Activated B cell treated with CpG ODN at 0.5 μM for 24 hours (primary cell): ENCODE measurements at regions not wholly inside any gene's neighbourhood (a gene's known extent, or its start where the extent isn't known, plus 50 kb on each side); places are given as distances from the start of the nearest gene placed in this dataset.

Experiments
- ATAC-seq: fragments of 200-7000 bp; cut with Tn5 transposase; one replicate; pipeline ENCODE4 v1.10.0; 2021; ENCODE audit warnings: low read depth, mild to moderate bottlenecking, moderate library complexity
- CTCF ChIA-PET: fragments of 350-600 bp; sonication (Branson Sonifier 250); formaldehyde crosslinking; loops from one replicate; lab custom pipeline; 2021; ENCODE audit warnings: antibody characterized with exemption; lab: Charles Lee
- POLR2A ChIA-PET: fragments of 350-600 bp; sonication (Branson Sonifier 250); formaldehyde crosslinking; loops from one replicate; lab custom pipeline; 2021; ENCODE audit warnings: antibody characterized with exemption; lab: Charles Lee
- DNase-seq: peaks from one replicate; pipeline ENCODE4 v3.0.0; 2022
- H3K27ac Mint-ChIP-seq: one replicate; pipeline ENCODE4 v1.8.0; 2020; ENCODE audit warnings: mixed read lengths
- H3K27me3 Mint-ChIP-seq: one replicate; pipeline ENCODE4 v1.8.0; 2021; ENCODE audit warnings: mixed read lengths
- H3K36me3 Mint-ChIP-seq: one replicate; pipeline ENCODE4 v1.8.0; 2021; ENCODE audit warnings: low read depth, mixed read lengths
- H3K4me1 Mint-ChIP-seq: one replicate; pipeline ENCODE4 v1.8.0; 2021; ENCODE audit warnings: mixed read lengths
- H3K4me3 Mint-ChIP-seq: one replicate; pipeline ENCODE4 v1.8.0; 2020; ENCODE audit warnings: mild to moderate bottlenecking, mixed read lengths
- H3K9me3 Mint-ChIP-seq: one replicate; pipeline ENCODE4 v1.8.0; 2020; ENCODE audit warnings: mixed read lengths
- CTCF ChIP-seq: fragments of 200-600 bp; IDR thresholded peaks from one replicate; pipeline ENCODE4 v1.8.0; 2022; ENCODE audit warnings: antibody characterized with exemption, mild to moderate bottlenecking
- intact Hi-C: fragments of 100-400 bp; cut with micrococcal nuclease; formaldehyde crosslinking; loops from one replicate; pipeline ENCODE4 v1.15.1; 2024

GRCh38 chr9:22617156-22617555 is 170.5 kb downstream of the DMRTA1 start:
- CTCF ChIA-PET = no interaction called here
- Mint-ChIP-seq H3K36me3 (no peaks in the 10 kb centered on the region), H3K4me3 (no peak overlapping the region), H3K9me3 (peaks cover 9% of the 10 kb centered on the region), H3K27me3 (no peaks in the 10 kb centered on the region), H3K4me1 (no peaks in the 10 kb centered on the region), H3K27ac (no peak overlapping the region)
- TF ChIP-seq CTCF = no peak
- POLR2A ChIA-PET = no interaction called here
- no peak for ATAC-seq
- no peak for DNase-seq
- intact Hi-C loops = no loop called here

GRCh38 chr9:22622815-22623214 is 176.2 kb downstream of the DMRTA1 start:
- Mint-ChIP-seq H3K9me3 (peaks cover 3% of the 10 kb centered on the region), H3K27ac (no peak overlapping the region), H3K4me1 (no peaks in the 10 kb centered on the region), H3K36me3 (no peaks in the 10 kb centered on the region), H3K4me3 (no peak overlapping the region), H3K27me3 (no peaks in the 10 kb centered on the region)
- DNase-seq (no peak), ATAC-seq (no peak)
- no peak for TF ChIP-seq CTCF
- CTCF ChIA-PET = no interaction called here
- POLR2A ChIA-PET = no interaction called here
- intact Hi-C loops = no loop called here

- intact Hi-C loops = no loop called here
- ATAC-seq (no peak), DNase-seq (no peak)
- ChIA-PET POLR2A (no interaction called here), CTCF (no interaction called here)
- Mint-ChIP-seq H3K36me3 (no peaks in the 10 kb centered on the region), H3K27ac (no peak overlapping the region), H3K4me1 (no peaks in the 10 kb centered on the region), H3K4me3 (no peak overlapping the region), H3K9me3 (peaks cover 3% of the 10 kb centered on the region), H3K27me3 (no peaks in the 10 kb centered on the region)
- TF ChIP-seq CTCF = no peak
Measured at GRCh38 chr9:22623236-22623635, 176.6 kb downstream of the DMRTA1 start.

GRCh38 chr9:22625540-22625939 is 178.9 kb downstream of the DMRTA1 start:
- Mint-ChIP-seq H3K36me3 (no peaks in the 10 kb centered on the region), H3K27me3 (no peaks in the 10 kb centered on the region), H3K9me3 (peaks cover 10% of the 10 kb centered on the region), H3K4me1 (no peaks in the 10 kb centered on the region), H3K27ac (no peak overlapping the region), H3K4me3 (no peak overlapping the region)
- intact Hi-C loops = no loop called here
- no peak for ATAC-seq
- ChIA-PET CTCF (no interaction called here), POLR2A (no interaction called here)
- DNase-seq = no peak
- no peak for TF ChIP-seq CTCF

GRCh38 chr9:22643541-22643940 is 196.9 kb downstream of the DMRTA1 start:
- H3K4me1 Mint-ChIP-seq = no peaks in the 10 kb centered on the region
- no peaks in the 10 kb centered on the region for H3K36me3 Mint-ChIP-seq
- no peak overlapping the region for H3K27ac Mint-ChIP-seq
- H3K4me3 Mint-ChIP-seq = no peak overlapping the region
- H3K9me3 Mint-ChIP-seq = no peaks in the 10 kb centered on the region
- CTCF ChIA-PET = no interaction called here
- DNase-seq = no peak
- no peak for TF ChIP-seq CTCF
- POLR2A ChIA-PET = no interaction called here
- no peak for ATAC-seq
- intact Hi-C loops = loop anchor here (10.0 kb wide), 1 partner anchor 61 kb away; no protein-coding TSS in a partner anchor
- no peaks in the 10 kb centered on the region for H3K27me3 Mint-ChIP-seq
